NT2/D1 (cell line): ENCODE measurements at regions not wholly inside any gene's neighbourhood (a gene's known extent, or its start where the extent isn't known, plus 50 kb on each side); places are given as distances from the start of the nearest gene placed in this dataset.

Source experiments
- DNase-seq: peaks from one replicate; pipeline ENCODE4 v3.0.0-alpha.2; 2011; ENCODE audit warnings: low read depth, low spot score
- H3K27me3 ChIP-seq: 2 replicates; pipeline ENCODE4 v1.6.0; 2011; ENCODE audit warnings: mild to moderate bottlenecking; ENCODE audit not compliant: insufficient read length, insufficient read depth
- H3K36me3 ChIP-seq: 2 replicates; pipeline ENCODE4 v1.6.1; 2011; ENCODE audit warnings: mild to moderate bottlenecking, low read length, mixed read lengths; ENCODE audit not compliant: insufficient read depth, insufficient read length
- H3K4me1 ChIP-seq: 2 replicates; pipeline ENCODE4 v1.5.1; 2011; ENCODE audit not compliant: insufficient read depth, insufficient read length
- H3K4me3 ChIP-seq: 2 replicates; pipeline ENCODE4 v1.5.1; 2011; ENCODE audit warnings: low read depth; ENCODE audit not compliant: insufficient read length
- H3K9ac ChIP-seq: 2 replicates; pipeline ENCODE4 v1.6.0; 2011; ENCODE audit warnings: low read depth; ENCODE audit not compliant: insufficient read length
- H3K9me3 ChIP-seq: 2 replicates; pipeline ENCODE4 v1.5.1; 2011; ENCODE audit warnings: mild to moderate bottlenecking, low read length; ENCODE audit not compliant: insufficient read depth
- SUZ12 ChIP-seq: IDR thresholded peaks from 2 replicates; pipeline ENCODE4 v1.6.1; 2011; ENCODE audit not compliant: insufficient read length, insufficient read depth; ENCODE audit errors: extremely low read depth
- YY1 ChIP-seq: IDR thresholded peaks from 2 replicates; pipeline ENCODE4 v1.6.1; 2011; ENCODE audit not compliant: insufficient read length, insufficient read depth
- ZNF274 ChIP-seq: IDR thresholded peaks from 2 replicates; pipeline ENCODE4 v1.6.1; 2011; ENCODE audit warnings: mild to moderate bottlenecking, low read depth, low read length

- H3K36me3 ChIP-seq = no peaks in the 10 kb centered on the region
- no peak overlapping the region for H3K9ac ChIP-seq
- peaks cover 9% of the 10 kb centered on the region for H3K4me1 ChIP-seq
- TF ChIP-seq SUZ12 (no peak), YY1 (no peak), ZNF274 (no peak)
- DNase-seq = no peak
- H3K4me3 ChIP-seq = no peak overlapping the region
- H3K9me3 ChIP-seq = no peaks in the 10 kb centered on the region
- H3K27me3 ChIP-seq = no peaks in the 10 kb centered on the region
Observed at GRCh38 chr3:13134166-13134878, 61.1 kb upstream of the IQSEC1 start.

- H3K36me3 ChIP-seq = no peaks in the 10 kb centered on the region
- H3K4me3 ChIP-seq = no peak overlapping the region
- no peak for DNase-seq
- no peaks in the 10 kb centered on the region for H3K27me3 ChIP-seq
- H3K4me1 ChIP-seq = peaks cover 8% of the 10 kb centered on the region
- no peaks in the 10 kb centered on the region for H3K9me3 ChIP-seq
- no peak overlapping the region for H3K9ac ChIP-seq
- TF ChIP-seq YY1 (no peak), ZNF274 (no peak), SUZ12 (no peak)
Observed at GRCh38 chr3:13133471-13133981, 60.3 kb upstream of the IQSEC1 start.

- H3K9ac ChIP-seq = no peak overlapping the region
- H3K27me3 ChIP-seq = no peaks in the 10 kb centered on the region
- H3K4me3 ChIP-seq = no peak overlapping the region
- H3K36me3 ChIP-seq = no peaks in the 10 kb centered on the region
- TF ChIP-seq SUZ12 = no peak
- no peak for TF ChIP-seq ZNF274
- TF ChIP-seq YY1 = no peak
- peaks cover 7% of the 10 kb centered on the region for H3K4me1 ChIP-seq
- DNase-seq = no peak
- no peaks in the 10 kb centered on the region for H3K9me3 ChIP-seq
Observed at GRCh38 chr3:13132731-13133410, 59.6 kb upstream of the IQSEC1 start.

- no peak for TF ChIP-seq YY1
- TF ChIP-seq ZNF274 = no peak
- no peak for TF ChIP-seq SUZ12
Observed at GRCh38 chr3:13132281-13132680, 59.1 kb upstream of the IQSEC1 start.

GRCh38 chr3:13130464-13131193 is 57.4 kb upstream of the IQSEC1 start:
- Histone ChIP-seq H3K9ac (no peak overlapping the region), H3K36me3 (no peaks in the 10 kb centered on the region), H3K9me3 (no peaks in the 10 kb centered on the region), H3K27me3 (no peaks in the 10 kb centered on the region), H3K4me3 (no peak overlapping the region), H3K4me1 (peaks cover 5% of the 10 kb centered on the region)
- TF ChIP-seq YY1 (no peak), ZNF274 (no peak), SUZ12 (no peak)
- DNase-seq = no peak

More at GRCh38 chr3:13132281-13132680, 59.1 kb upstream of the IQSEC1 start:
- DNase-seq = no peak
- H3K9me3 ChIP-seq = no peaks in the 10 kb centered on the region
- no peaks in the 10 kb centered on the region for H3K36me3 ChIP-seq
- H3K9ac ChIP-seq = no peak overlapping the region
- no peaks in the 10 kb centered on the region for H3K27me3 ChIP-seq
- peaks cover 7% of the 10 kb centered on the region for H3K4me1 ChIP-seq
- no peak overlapping the region for H3K4me3 ChIP-seq

GRCh38 chr3:13125092-13126015 is 52.1 kb upstream of the IQSEC1 start:
- DNase-seq = no peak
- H3K27me3 ChIP-seq = no peaks in the 10 kb centered on the region
- no peak overlapping the region for H3K4me3 ChIP-seq
- H3K9me3 ChIP-seq = no peaks in the 10 kb centered on the region
- peaks cover 9% of the 10 kb centered on the region for H3K4me1 ChIP-seq
- H3K36me3 ChIP-seq = no peaks in the 10 kb centered on the region
- no peak overlapping the region for H3K9ac ChIP-seq
- TF ChIP-seq YY1 (no peak), SUZ12 (no peak), ZNF274 (no peak)

- H3K4me3 ChIP-seq = no peak overlapping the region
- no peaks in the 10 kb centered on the region for H3K9me3 ChIP-seq
- peaks cover 9% of the 10 kb centered on the region for H3K4me1 ChIP-seq
- DNase-seq = no peak
- no peaks in the 10 kb centered on the region for H3K27me3 ChIP-seq
- no peaks in the 10 kb centered on the region for H3K36me3 ChIP-seq
- TF ChIP-seq SUZ12 = no peak
- no peak for TF ChIP-seq ZNF274
- no peak for TF ChIP-seq YY1
- no peak overlapping the region for H3K9ac ChIP-seq
Observed at GRCh38 chr3:13124631-13125030, 51.4 kb upstream of the IQSEC1 start.
